AG04449 (cell line): ENCODE measurements at regions not wholly inside any gene's neighbourhood (a gene's known extent, or its start where the extent isn't known, plus 50 kb on each side); places are given as distances from the start of the nearest gene placed in this dataset.
"Not testable (repeated sequence)": the region's sequence is repeated elsewhere in the genome, so short reads cannot be mapped to it uniquely, and the experiment has no call there.

Experiments
- CTCF ChIA-PET: fragments of 350-600 bp; formaldehyde crosslinking; extraction: SDS; loops from one replicate; lab custom pipeline; 2021; ENCODE audit warnings: antibody characterized with exemption; lab: Yijun Ruan, JAX
- POLR2A ChIA-PET: fragments of 400-600, 350-600 bp; formaldehyde crosslinking; extraction: SDS; loops from one replicate; lab custom pipeline; 2020; ENCODE audit warnings: antibody characterized with exemption, inconsistent platforms; lab: Yijun Ruan, JAX
- DNase-seq: peaks from one replicate; pipeline ENCODE4 v3.0.0-alpha.2; 2010; ENCODE audit warnings: low read depth, low spot score
- H3K4me3 ChIP-seq: 2 replicates; pipeline ENCODE4 v1.5.1; 2011; ENCODE audit warnings: low read depth, mild to moderate bottlenecking, control low read depth, low read length
- CTCF ChIP-seq: IDR thresholded peaks from one replicate; pipeline ENCODE4 v1.5.1; 2011; ENCODE audit warnings: mild to moderate bottlenecking, moderate library complexity, low read length, control low read depth, inconsistent platforms; ENCODE audit not compliant: insufficient read depth; ENCODE audit errors: missing control alignments

DNA sequence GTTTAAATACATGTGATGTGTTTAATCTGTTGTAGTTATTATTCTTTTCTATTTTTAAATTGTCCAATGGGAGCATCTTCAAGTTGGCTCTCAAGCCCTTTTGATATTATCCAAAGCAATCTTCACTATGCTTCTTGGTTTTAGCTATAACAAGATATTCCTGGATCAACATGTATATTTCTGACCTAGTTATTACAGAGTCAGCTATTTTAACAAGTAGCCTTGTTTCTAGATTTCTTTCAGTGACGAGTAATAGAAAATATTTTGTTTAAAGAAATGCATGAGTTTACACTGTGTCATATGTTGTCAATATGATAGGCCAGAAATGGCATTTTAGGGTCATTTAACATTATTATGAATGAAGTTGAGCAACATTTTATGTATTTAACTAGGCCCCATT, 421.8 kb upstream of the MAP2 start:
- H3K4me3 ChIP-seq = no peak overlapping the region
- no peak for TF ChIP-seq CTCF
- POLR2A ChIA-PET = no interaction called here
- CTCF ChIA-PET = no interaction called here
- no peak for DNase-seq

DNA sequence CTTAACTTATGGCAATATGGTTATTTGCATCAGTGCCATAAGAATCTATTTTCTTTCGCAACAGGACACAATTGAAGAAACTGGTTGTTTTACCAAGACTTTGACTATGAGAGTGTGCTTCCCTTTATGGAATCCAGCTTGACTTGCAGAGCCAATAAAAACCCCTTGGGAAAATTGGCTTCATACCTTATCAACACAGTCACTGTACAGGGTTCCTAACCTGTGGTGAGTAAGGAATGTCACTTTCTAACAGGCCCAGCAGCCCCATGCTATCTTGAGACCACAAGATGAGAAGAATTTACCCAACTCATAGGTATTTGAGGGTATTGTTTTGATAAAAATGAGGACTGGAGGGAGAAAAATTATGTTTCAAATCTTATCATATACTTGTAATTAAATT, 418.5 kb upstream of the MAP2 start:
- POLR2A ChIA-PET = no interaction called here
- H3K4me3 ChIP-seq = no peak overlapping the region
- DNase-seq = no peak
- CTCF ChIA-PET = no interaction called here
- no peak for TF ChIP-seq CTCF

DNA sequence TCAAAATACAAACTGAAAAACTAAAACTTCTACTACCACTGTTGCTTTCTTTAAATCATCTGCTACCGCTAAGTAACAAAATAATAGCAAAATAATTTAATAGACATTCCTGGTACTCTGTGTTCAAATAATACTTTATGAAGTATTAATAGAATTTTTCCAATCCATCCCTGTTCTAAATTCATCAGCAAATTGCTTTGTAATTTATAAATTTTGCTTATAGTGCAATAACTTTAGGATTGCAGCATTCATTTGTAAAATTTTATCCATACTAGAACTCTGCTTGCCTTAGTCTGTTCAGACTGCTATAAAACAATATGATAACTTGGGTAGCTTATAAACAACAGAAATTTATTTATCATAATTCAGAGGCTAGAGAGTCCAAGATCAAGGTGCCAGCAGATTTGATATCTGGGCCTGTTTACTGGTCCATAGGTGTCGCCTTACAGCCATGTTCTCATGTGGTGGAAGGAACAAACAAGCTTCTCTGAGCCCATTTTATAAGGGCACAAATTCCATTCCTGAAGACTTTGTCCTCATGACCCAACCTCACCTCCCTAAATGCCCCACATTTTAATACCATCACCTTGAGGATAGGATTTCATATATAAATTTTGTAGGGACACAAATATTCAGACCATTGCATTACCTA, 415.1 kb upstream of the MAP2 start:
- ChIA-PET CTCF (no interaction called here), POLR2A (no interaction called here)
- no peak for DNase-seq
- TF ChIP-seq CTCF = no peak
- no peak overlapping the region for H3K4me3 ChIP-seq

- DNase-seq, CTCF ChIA-PET, POLR2A ChIA-PET, H3K4me3 ChIP-seq: not testable (repeated sequence)
Measured at GRCh38 chr2:209018633-209019032, 405.2 kb upstream of the MAP2 start.

DNA sequence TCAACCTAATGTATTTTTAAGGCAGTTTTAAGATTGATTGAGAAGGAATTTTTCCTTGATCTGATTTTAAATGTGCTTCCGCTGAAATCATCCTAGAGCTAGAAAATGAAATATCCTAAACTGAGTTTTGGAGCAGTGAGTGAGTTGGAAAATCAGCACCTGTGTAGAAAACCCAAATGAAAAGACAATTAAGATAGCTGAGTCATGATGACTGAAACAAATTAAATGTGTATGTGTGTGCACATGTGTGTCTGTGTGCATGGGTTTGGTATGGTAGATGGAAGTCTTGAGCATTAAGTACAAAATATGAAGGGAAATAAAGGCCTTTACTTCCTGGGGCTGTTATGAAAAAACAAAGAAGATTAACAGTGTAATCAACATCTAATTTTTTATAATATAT, 394.6 kb upstream of the MAP2 start:
- DNase-seq = no peak
- ChIA-PET CTCF (no interaction called here), POLR2A (no interaction called here)
- no peak overlapping the region for H3K4me3 ChIP-seq
- no peak for TF ChIP-seq CTCF

- ChIA-PET POLR2A (no interaction called here), CTCF (no interaction called here)
- no peak overlapping the region for H3K4me3 ChIP-seq
- TF ChIP-seq CTCF = no peak
- no peak for DNase-seq
Measured at GRCh38 chr2:209044307-209044706, 379.5 kb upstream of the MAP2 start.

DNA sequence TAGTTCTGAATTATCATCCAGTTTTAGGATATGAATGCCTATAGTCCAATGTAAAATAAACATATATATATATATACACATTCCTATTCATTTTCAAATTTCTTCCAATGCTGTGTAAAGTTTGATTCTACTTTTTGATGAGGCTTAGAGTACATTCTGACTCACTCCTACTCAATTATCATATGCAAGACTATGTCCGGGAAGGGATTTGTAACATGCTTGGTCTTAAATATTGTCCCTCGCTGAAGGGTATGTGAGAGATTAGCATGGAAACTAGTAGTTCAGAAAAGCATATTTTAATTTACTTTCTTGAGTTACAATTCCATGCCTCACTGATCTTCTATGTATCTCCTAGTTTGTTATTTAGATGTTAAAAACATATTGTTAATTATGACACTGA, 377.7 kb upstream of the MAP2 start:
- CTCF ChIA-PET = no interaction called here
- no peak for TF ChIP-seq CTCF
- POLR2A ChIA-PET = no interaction called here
- H3K4me3 ChIP-seq = no peak overlapping the region
- no peak for DNase-seq
